CD14-positive monocyte (primary cell): ENCODE measurements at regions not wholly inside any gene's neighbourhood (a gene's known extent, or its start where the extent isn't known, plus 50 kb on each side); places are given as distances from the start of the nearest gene placed in this dataset.

Experiments used
- DNase-seq, 3 donors: peaks; one replicate each; pipeline ENCODE4 v3.0.0-alpha.2; 2011 to 2022
- H2AFZ ChIP-seq: 2 replicates; pipeline ENCODE4 v1.6.0; 2012; ENCODE audit warnings: mild to moderate bottlenecking, low read depth, low read length, inconsistent platforms; ENCODE audit not compliant: insufficient read depth, poor library complexity, severe bottlenecking
- H3K27ac ChIP-seq, 2 donors: 1 replicate in 1 of 2; 2 replicates in 1 of 2; pipeline ENCODE4 v1.5.1; 2012 to 2013; ENCODE audit warnings: low read length in 2 of 2, control low read depth in 1 of 2, inconsistent platforms in 1 of 2, low read depth in 1 of 2, mild to moderate bottlenecking in 1 of 2
- H3K27me3 ChIP-seq, 2 donors: one replicate each; pipeline versions ENCODE4 v1.6.0 to v1.6.1; 2011 to 2013; ENCODE audit warnings: low read length in 2 of 2; ENCODE audit not compliant: control insufficient read depth in 2 of 2, insufficient read depth in 2 of 2
- H3K36me3 ChIP-seq, 2 donors: replicated peaks in 1 of 2; 1 replicate in 1 of 2; 2 replicates in 1 of 2; pipeline versions ENCODE4 v1.5.1 to v1.6.1; 2012 to 2013; ENCODE audit warnings: low read length in 2 of 2, control low read depth in 1 of 2, inconsistent platforms in 1 of 2, mild to moderate bottlenecking in 1 of 2; ENCODE audit not compliant: insufficient read depth in 2 of 2, control insufficient read depth in 1 of 2
- H3K4me1 ChIP-seq, 2 donors: 1 replicate in 1 of 2; 2 replicates in 1 of 2; pipeline versions ENCODE4 v1.5.1 to v1.6.1; 2012 to 2013; ENCODE audit warnings: low read length in 2 of 2, control low read depth in 1 of 2, inconsistent platforms in 1 of 2, mild to moderate bottlenecking in 1 of 2, moderate library complexity in 1 of 2; ENCODE audit not compliant: insufficient read depth in 2 of 2, control insufficient read depth in 1 of 2
- H3K4me2 ChIP-seq: replicated peaks from 2 replicates; pipeline ENCODE3; 2012; ENCODE audit warnings: low read length, moderate library complexity, mild to moderate bottlenecking; ENCODE audit not compliant: poor library complexity, severe bottlenecking; ENCODE audit errors: extremely low read depth
- H3K4me3 ChIP-seq, 3 experiments: fragments of 200-600 bp in 1 of 3; sonication (generic) in 1 of 3; replicated peaks in 1 of 3; 1 replicate in 2 of 3; 2 replicates in 1 of 3; pipeline ENCODE4 v1.5.1; 2011 to 2013; ENCODE audit warnings: low read length in 3 of 3, mild to moderate bottlenecking in 3 of 3, control low read depth in 2 of 3, low read depth in 2 of 3, inconsistent platforms in 1 of 3, moderate library complexity in 1 of 3
- H3K79me2 ChIP-seq: 2 replicates; pipeline ENCODE4 v1.6.0; 2012; ENCODE audit warnings: mild to moderate bottlenecking, control low read depth, inconsistent platforms, low read length, moderate library complexity; ENCODE audit not compliant: insufficient read depth
- H3K9ac ChIP-seq: 2 replicates; pipeline ENCODE4 v1.6.0; 2017; ENCODE audit warnings: low read length, mild to moderate bottlenecking; ENCODE audit not compliant: insufficient read depth, poor library complexity, severe bottlenecking
- H3K9me3 ChIP-seq, 2 donors: replicated peaks in 1 of 2; 1 replicate in 1 of 2; 2 replicates in 1 of 2; pipeline versions ENCODE4 v1.5.1 to v1.6.1; 2012 to 2013; ENCODE audit warnings: low read length in 2 of 2, control low read depth in 1 of 2; ENCODE audit not compliant: control insufficient read depth in 1 of 2, insufficient read depth in 1 of 2
- H4K20me1 ChIP-seq: 2 replicates; pipeline ENCODE4 v1.6.0; 2012; ENCODE audit warnings: mild to moderate bottlenecking, low read length, control low read depth, moderate library complexity; ENCODE audit not compliant: insufficient read depth
- H3K27ac Mint-ChIP-seq, 7 donors: one replicate each; pipeline ENCODE4 v1.8.0; 2020; ENCODE audit warnings: mild to moderate bottlenecking in 7 of 7, mixed read lengths in 7 of 7, moderate library complexity in 6 of 7, inconsistent platforms in 2 of 7
- H3K27me3 Mint-ChIP-seq, 3 donors: one replicate each; pipeline ENCODE4 v1.8.0; 2021 to 2022; ENCODE audit warnings: low read depth in 3 of 3, mild to moderate bottlenecking in 3 of 3, mixed read lengths in 3 of 3, moderate library complexity in 3 of 3, inconsistent platforms in 1 of 3
- H3K36me3 Mint-ChIP-seq, 2 donors: one replicate each; pipeline ENCODE4 v1.8.0; 2020; ENCODE audit warnings: mixed read lengths in 2 of 2, inconsistent platforms in 1 of 2, mild to moderate bottlenecking in 1 of 2
- H3K4me1 Mint-ChIP-seq: one replicate; pipeline ENCODE4 v1.8.0; 2020; ENCODE audit warnings: mild to moderate bottlenecking, mixed read lengths
- H3K4me3 Mint-ChIP-seq, 2 donors: one replicate each; pipeline ENCODE4 v1.8.0; 2020; ENCODE audit warnings: mild to moderate bottlenecking in 2 of 2, mixed read lengths in 2 of 2, moderate library complexity in 1 of 2
- H3K9me3 Mint-ChIP-seq, 7 donors: one replicate each; pipeline ENCODE4 v1.8.0; 2020 to 2022; ENCODE audit warnings: mixed read lengths in 7 of 7, mild to moderate bottlenecking in 6 of 7, moderate library complexity in 6 of 7, inconsistent platforms in 2 of 7
- CTCF ChIP-seq: fragments of 200-600 bp; IDR thresholded peaks from one replicate; pipeline ENCODE4 v1.8.0; 2022; ENCODE audit warnings: antibody characterized with exemption, mild to moderate bottlenecking
- WGBS: methylation state at CpG from one replicate; pipeline ENCODE4 v1.1.5; 2013; ENCODE audit warnings: missing lambda C conversion rate; ENCODE audit not compliant: insufficient coverage; 5-methylcytosine and 5-hydroxymethylcytosine counted together
- intact Hi-C, 2 donors: fragments of 100-400 bp; cut with micrococcal nuclease; formaldehyde crosslinking; loops; one replicate each; pipeline versions ENCODE4 v1.15.0 to v1.15.1; 2023

- Histone ChIP-seq H3K36me3 (no peaks in the 10 kb centered on the region), H3K79me2 (no peaks in the 10 kb centered on the region), H3K4me1 (no peaks in the 10 kb centered on the region), H3K27ac (no peak overlapping the region), H4K20me1 (no peaks in the 10 kb centered on the region), H2AFZ (no peak overlapping the region), H3K4me3 (no peak overlapping the region), H3K4me2 (no peak overlapping the region), H3K9me3 (peaks cover 23 to 43% of the 10 kb centered on the region in 2 donors), H3K27me3 (no peaks in the 10 kb centered on the region), H3K9ac (no peak overlapping the region)
- Mint-ChIP-seq H3K4me3 (no peak overlapping the region), H3K9me3 (peaks cover 28 to 69% (median 49%) of the 10 kb centered on the region in 7 donors), H3K27me3 (peaks cover 6 to 20% (median 7%) of the 10 kb centered on the region in 3 donors), H3K4me1 (peaks cover 5% of the 10 kb centered on the region), H3K27ac (no peak overlapping the region), H3K36me3 (no peaks in the 10 kb centered on the region)
- intact Hi-C loops = no loop called here
- WGBS = 49% methylated on average over 4 of the region's 9 CpGs
- no peak for TF ChIP-seq CTCF
- no peak for DNase-seq
Measured at GRCh38 chr12:107826276-107826675, 51.8 kb downstream of the ASCL4 start.

- TF ChIP-seq CTCF = no peak
- no peaks in the 10 kb centered on the region for H3K4me1 ChIP-seq
- H3K27ac Mint-ChIP-seq = no peak overlapping the region
- H3K4me1 Mint-ChIP-seq = no peaks in the 10 kb centered on the region
- H3K9me3 Mint-ChIP-seq = peaks cover 26 to 57% (median 41%) of the 10 kb centered on the region in 7 donors
- peaks cover 14 to 22% (median 19%) of the 10 kb centered on the region in 3 donors for H3K27me3 Mint-ChIP-seq
- no peaks in the 10 kb centered on the region for H3K36me3 Mint-ChIP-seq
- H3K27ac ChIP-seq = no peak overlapping the region
- H3K4me3 ChIP-seq = no peak overlapping the region
- no peak overlapping the region for H3K4me3 Mint-ChIP-seq
- DNase-seq = no peak
- H2AFZ ChIP-seq = no peak overlapping the region
- H3K79me2 ChIP-seq = no peaks in the 10 kb centered on the region
- H3K9ac ChIP-seq = no peak overlapping the region
- intact Hi-C loops = no loop called here
- no peak overlapping the region for H3K4me2 ChIP-seq
- H4K20me1 ChIP-seq = no peaks in the 10 kb centered on the region
- H3K27me3 ChIP-seq = peaks cover 7 to 8% of the 10 kb centered on the region in 2 donors
- WGBS = no CpG with 5 or more reads among the region's 1 CpG
- peaks cover 23 to 43% of the 10 kb centered on the region in 2 donors for H3K9me3 ChIP-seq
- no peaks in the 10 kb centered on the region for H3K36me3 ChIP-seq
Measured at GRCh38 chr12:107829271-107829670, 54.8 kb downstream of the ASCL4 start.
